HEK293T (cell line): ENCODE measurements at regions not wholly inside any gene's neighbourhood (a gene's known extent, or its start where the extent isn't known, plus 50 kb on each side); places are given as distances from the start of the nearest gene placed in this dataset.

Source experiments
- BHLHE40 ChIP-seq: fragments of 450-650 bp; IDR thresholded peaks from 2 replicates; pipeline ENCODE4 v1.6.1; 2016; ENCODE audit warnings: mild to moderate bottlenecking, moderate library complexity, borderline replicate concordance
- PKNOX1 ChIP-seq: fragments of 450-650 bp; IDR thresholded peaks from 2 replicates; pipeline ENCODE4 v1.6.1; 2016
- SP1 ChIP-seq: fragments of 450-650 bp; IDR thresholded peaks from 2 replicates; pipeline ENCODE4 v1.6.1; 2017

DNA sequence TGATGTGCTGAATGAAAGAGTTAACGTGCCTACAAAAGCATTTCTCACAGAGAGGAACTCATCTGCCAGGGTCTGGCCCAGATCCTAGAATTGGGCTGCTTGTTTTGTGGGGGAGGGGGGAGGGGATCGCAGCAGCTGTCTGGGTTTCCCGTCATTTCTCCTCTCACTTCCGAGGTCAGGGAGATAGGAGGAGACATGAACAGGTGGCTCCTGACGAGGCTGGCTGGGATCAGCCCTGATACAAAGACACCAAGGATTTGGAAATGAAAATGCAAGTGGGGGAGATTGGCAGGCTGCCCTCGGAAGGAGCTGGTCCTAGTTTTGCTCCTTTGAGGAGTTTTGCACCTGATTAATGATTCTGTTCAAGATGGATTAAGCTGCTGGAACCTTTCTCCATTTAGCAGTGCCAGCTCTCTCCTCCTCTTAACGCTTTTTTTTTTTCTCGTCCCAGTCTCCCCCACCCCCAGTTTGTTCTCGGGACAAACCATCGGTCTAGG is 86.8 kb upstream of the KMT2C start:
- TF ChIP-seq BHLHE40 (no peak), SP1 (no peak), PKNOX1 (no peak)
